Activated CD4-positive, CD25-positive, alpha-beta regulatory T cell (primary cell): ENCODE measurements at regions not wholly inside any gene's neighbourhood (a gene's known extent, or its start where the extent isn't known, plus 50 kb on each side); places are given as distances from the start of the nearest gene placed in this dataset.

Experiments
- DNase-seq, 4 experiments: peaks; one replicate each; lab custom pipeline; 2025; lab: John Stamatoyannopoulos, UW

GRCh38 chr16:50994995-50995394 lies 156.1 kb downstream of the SALL1 start:
- no peak for DNase-seq

DNA sequence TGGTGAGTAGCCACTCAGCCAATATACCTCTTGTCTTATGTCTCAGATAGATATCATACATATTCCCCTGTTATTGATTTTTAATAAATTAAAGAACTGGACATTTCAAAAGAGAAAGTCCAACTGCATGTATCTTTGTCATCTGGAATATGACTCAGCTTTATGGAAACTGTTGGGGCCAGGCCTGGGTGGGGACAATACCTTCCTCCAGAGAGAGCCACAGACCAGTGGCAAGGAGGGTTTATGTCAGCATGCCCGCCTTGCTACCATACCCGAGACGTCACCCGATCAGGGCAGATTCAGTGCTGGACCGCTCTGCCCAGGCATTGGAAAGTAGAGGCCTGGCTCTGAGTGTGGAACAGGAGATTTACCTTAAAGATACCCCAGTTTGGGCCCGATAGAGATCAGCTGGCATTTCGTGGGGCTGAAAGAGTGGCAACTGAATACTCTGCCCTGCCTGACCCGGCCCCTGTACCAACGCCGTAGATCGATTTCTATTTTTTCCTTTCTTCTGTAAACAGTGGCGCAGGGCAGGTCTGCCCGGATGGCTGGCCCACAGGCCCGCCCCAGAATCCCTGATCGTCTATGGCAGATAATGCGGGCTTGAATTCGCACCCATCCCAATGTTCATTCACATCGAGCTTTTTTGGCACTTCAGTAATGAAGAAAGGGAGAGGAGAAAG lies 158.6 kb downstream of the SALL1 start:
- DNase-seq, result no peak

DNA sequence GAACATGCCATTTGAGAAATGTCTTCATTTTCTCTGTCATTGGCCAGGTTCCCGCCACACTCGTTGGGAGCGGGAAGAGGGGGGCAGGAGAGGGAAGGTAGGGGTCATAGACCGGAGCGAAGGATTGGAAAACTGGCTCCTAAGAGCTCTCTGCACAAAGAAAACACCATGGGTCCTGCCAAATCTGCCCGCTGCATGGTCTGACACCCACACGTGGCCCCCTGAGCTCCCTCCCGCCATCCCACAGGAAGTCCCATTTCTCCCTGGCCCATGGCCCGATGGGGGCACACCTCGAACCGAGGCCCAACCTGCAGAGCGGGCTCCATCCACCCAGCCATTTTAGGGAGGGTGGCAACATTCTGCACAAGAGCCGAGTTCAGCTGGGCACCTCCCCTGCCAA lies 159.6 kb downstream of the SALL1 start:
- no peak for DNase-seq

- DNase-seq, result no peak
Measured at GRCh38 chr16:50991006-50991405, 160.1 kb downstream of the SALL1 start.

- no peak for DNase-seq
Measured at GRCh38 chr16:50989047-50989446, 162.0 kb downstream of the SALL1 start.

GRCh38 chr16:50988441-50988840 lies 162.6 kb downstream of the SALL1 start:
- DNase-seq, result no peak

DNA sequence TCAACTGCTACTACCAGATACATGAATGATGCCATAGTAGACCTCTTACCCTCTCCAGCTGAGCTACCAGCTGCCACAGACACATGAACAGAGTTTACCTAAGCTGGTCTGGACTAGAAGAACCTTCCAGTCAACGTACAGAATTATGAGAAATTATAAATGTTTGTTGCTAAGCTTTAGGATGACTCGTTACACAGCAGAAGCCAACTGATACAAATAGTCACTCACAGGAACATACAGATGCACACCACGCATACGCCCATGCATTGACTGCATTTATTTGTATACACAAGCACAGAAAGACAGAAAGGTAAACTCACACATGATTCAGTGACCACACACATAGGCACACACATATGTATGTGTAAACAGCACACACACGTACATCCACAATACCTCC lies 164.6 kb downstream of the SALL1 start:
- no peak for DNase-seq

GRCh38 chr16:50985733-50986132 lies 165.3 kb downstream of the SALL1 start:
- DNase-seq, result no peak

DNA sequence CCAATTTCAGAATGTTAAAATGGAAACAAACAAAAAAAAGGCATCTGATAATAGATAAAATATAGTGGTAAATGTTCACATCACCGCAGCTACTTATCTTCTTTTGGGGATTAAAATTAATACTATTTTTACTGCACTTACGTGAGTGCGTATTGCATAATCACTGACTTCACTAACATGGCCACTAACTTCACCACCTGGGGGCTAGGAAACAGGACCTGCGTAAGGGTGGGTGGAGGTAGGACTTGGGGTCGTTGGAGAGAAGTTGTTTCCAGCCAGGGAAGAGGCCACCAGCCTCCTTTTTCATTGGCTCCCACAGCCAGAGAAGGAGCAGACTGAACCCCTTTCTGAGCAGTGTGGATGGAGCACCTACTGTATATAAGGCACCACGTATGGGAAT lies 166.4 kb downstream of the SALL1 start:
- DNase-seq, result no peak

GRCh38 chr16:50982808-50983207 lies 168.3 kb downstream of the SALL1 start:
- no peak for DNase-seq

- DNase-seq, result no peak
Measured at GRCh38 chr16:50981951-50982350, 169.1 kb downstream of the SALL1 start.

GRCh38 chr16:50980666-50981065 lies 170.4 kb downstream of the SALL1 start:
- DNase-seq, result no peak

GRCh38 chr16:50979806-50980620 lies 171.1 kb downstream of the SALL1 start:
- no peak for DNase-seq

GRCh38 chr16:50977138-50977537 lies 173.9 kb downstream of the SALL1 start:
- no peak for DNase-seq

DNA sequence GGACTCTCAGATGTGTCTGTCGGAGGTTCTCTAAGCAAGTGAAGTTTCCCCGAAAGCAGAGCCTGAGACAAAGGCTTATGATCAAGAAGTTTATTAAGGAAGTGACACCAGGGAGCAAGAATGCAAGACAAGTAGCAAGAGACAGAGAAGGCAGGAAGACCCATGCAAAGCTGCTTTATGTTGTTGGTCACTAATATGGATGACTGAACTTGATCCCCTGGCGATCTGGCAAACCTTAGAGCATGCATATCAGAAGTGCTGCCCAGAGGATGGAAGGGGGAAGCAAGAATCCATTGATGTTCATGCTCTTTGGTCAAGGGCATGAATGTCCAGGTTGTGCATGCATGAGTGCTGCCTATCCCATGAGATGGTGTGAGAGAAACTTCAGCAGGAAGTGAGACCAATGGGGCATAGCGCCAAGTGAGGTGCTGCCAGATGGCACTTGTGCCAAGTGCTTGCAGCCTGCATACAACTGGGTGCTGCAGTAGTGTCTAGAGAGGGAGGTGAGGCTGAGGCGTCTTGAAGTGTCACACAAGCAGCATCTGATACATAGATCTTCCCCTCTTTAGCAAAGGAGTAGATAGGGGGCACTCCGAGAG lies 176.5 kb downstream of the SALL1 start:
- no peak for DNase-seq

- DNase-seq, result no peak
Measured at GRCh38 chr16:50972876-50973275, 178.2 kb downstream of the SALL1 start.

DNA sequence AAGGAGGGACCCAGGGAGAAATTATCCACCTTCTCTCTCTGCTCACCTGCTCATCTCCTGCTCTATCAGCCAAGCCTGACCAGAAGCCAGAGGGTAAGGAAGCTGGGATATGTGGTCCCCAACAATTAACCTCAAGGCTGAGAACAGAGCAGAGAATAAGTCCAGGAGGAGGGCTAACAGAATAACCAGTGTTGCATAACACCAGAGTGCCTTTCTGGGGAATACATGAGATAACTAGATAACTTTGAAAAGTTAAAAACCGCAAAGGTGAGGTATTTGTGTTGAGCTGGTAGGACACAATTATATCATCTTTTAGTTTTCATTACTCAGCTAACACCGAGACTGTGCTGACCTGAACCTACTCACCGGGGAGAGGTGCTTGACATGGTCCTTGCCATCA lies 180.8 kb downstream of the SALL1 start:
- no peak for DNase-seq

DNA sequence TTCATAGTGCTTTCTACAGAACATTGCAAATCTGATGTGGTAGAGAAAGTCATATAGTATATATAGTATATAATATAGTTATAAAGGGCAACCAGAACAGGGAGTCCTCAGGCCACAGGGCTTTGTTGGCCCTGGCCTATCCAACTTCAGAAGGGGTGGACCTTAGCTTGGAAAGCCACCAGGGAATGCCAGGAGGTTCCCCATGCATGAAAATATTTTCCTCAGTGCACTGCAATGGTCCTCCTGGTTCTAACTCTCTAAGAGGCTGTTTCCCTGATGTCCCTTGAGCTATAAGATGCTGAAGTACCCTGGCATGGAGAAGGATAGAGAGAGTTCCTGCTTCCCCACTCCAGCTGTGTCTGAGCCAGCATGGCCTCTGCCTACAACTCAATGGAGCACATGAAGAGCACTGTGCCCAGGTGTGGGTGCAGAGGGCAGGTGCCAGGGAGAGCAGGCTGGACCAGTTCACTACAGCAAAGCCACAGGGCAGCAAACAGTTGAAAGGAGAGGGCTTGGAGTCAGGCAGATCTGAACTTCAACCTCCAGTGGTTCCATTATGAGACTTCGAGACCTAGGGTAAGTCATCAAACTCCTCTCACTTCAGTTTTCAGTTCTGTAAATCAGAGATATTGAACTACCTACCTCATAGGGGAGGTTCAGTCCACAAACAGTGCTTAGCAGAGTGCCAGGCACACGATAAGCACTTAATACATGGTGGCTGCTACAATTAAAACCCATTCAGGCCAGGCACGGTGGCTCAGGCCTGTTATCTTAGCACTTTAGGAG lies 183.1 kb downstream of the SALL1 start:
- no peak for DNase-seq

DNA sequence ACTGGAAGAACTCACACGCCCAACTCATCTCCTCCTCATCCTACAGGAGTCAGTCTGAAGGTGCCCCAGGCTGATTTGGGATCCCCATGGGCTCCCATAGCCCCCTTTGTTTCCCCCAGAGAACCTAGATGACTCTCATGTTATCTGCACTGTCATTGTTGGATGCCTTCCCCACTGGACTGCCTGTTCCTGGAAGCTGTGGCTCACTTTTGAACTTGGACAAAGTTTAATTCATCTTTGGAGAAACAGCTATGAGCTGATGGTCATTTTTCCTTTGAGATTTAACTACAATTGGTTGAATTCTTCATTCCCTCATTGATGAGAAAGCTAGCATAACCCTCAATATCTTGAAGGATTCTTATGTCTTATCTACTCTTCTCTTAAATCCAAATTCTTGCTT lies 186.6 kb downstream of the SALL1 start:
- no peak for DNase-seq

GRCh38 chr16:50961952-50962351 lies 189.1 kb downstream of the SALL1 start:
- DNase-seq, result no peak

DNA sequence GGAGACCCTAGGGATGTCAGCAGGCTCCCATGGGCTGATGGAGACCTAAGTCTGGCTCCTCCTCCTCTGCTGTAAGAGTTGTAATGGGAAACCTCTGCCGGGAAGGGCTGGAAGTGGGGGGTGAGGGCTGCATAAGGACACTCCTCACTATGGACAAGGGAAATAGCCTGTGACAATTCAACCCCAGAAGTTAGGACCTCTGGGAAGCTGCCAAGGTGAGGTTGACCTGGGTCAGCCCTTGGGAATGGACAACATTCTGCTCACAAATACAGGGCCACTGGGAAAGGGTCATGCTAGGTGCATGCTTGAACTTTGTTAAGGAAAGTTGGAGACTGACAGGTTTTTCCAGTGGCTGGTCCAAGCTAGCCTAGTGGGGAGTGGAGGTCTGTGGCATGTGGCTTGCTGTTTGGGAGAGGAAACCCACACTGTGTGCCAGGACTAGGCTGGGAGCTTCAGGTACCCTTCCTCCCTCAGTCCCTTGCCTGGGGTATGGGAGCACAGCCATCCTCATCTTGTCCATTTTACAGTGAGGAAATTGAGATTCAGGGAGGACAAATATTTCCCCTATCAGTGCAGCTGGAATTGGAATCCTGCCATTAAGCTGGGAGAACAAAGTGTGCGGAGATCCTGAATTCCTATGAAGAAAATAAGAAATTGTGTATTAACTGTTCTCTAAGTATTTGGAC lies 190.4 kb downstream of the SALL1 start:
- no peak for DNase-seq

GRCh38 chr16:50957056-50957455 lies 194.0 kb downstream of the SALL1 start:
- DNase-seq, result no peak
